ENCODE measurements at regions not wholly inside any gene's neighbourhood (a gene's known extent, or its start where the extent isn't known, plus 50 kb on each side); places are given as distances from the start of the nearest gene placed in this dataset.

GRCh38 chr5:113789769-113790168 lies 276.3 kb downstream of the YTHDC2 start:
- in situ Hi-C loops (cut with MboI; ENCODE audit: low sequenced_read_pairs) (no loop called here), dilution Hi-C loops (cut with HindIII; ENCODE audit: low sequenced_read_pairs, unreplicated experiment) (no loop called here), intact Hi-C loops (cut with micrococcal nuclease) (no loop called here)
- Histone ChIP-seq H2BK5ac (ENCODE audit: low read depth, low read length, poor library complexity, severe bottlenecking) (no peak overlapping the region), H4K91ac (ENCODE audit: insufficient read depth, low read depth, low read length) (no peak overlapping the region), H3K4me3 (ENCODE audit: insufficient read depth, low read depth, low read length) (no peak overlapping the region), H3K4ac (ENCODE audit: low read depth, low read length) (no peak overlapping the region), H4K8ac (ENCODE audit: low read depth in 2 of 2, low read length in 2 of 2) (no peak overlapping the region), H3K27me3 (ENCODE audit: control insufficient read depth, insufficient read depth, low read length) (no peaks in the 10 kb centered on the region; the same call in 1 of the 2 replicates), H3K23ac (ENCODE audit: low read depth, low read length) (no peak overlapping the region), H3K9me1 (ENCODE audit: insufficient read depth, low read length) (no peaks in the 10 kb centered on the region), H2BK120ac (ENCODE audit: low read depth, low read length) (no peak overlapping the region), H2AK9ac (replicated peaks; ENCODE audit: low read depth, low read length, poor library complexity) (no peak overlapping the region), H3K56ac (ENCODE audit: extremely low read depth, insufficient read depth, low read length) (no peak overlapping the region), H3K79me1 (ENCODE audit: low read depth in 1 of 2, low read length in 2 of 2) (no peaks in the 10 kb centered on the region), H3K9ac (ENCODE audit: low read depth, low read length) (no peak overlapping the region), H4K20me1 (ENCODE audit: insufficient read depth, low read length) (no peaks in the 10 kb centered on the region), H3K9me3 (ENCODE audit: control insufficient read depth, insufficient read depth, low read length) (no peaks in the 10 kb centered on the region), H4K5ac (ENCODE audit: low read depth, low read length) (no peak overlapping the region), H2AK5ac (ENCODE audit: low read depth, low read length) (no peak overlapping the region), H2BK15ac (ENCODE audit: low read depth, low read length) (no peak overlapping the region), H3K14ac (replicated peaks; ENCODE audit: low read depth, low read length) (no peak overlapping the region), H3K4me2 (ENCODE audit: low read depth, low read length) (no peak overlapping the region), H3K27ac (ENCODE audit: insufficient read depth, low read length) (no peak overlapping the region), H2AFZ (replicated peaks; ENCODE audit: low read length, poor library complexity) (no peak overlapping the region), H3K18ac (ENCODE audit: low read depth, low read length) (no peak overlapping the region), H3K4me1 (ENCODE audit: control insufficient read depth, insufficient read depth, low read length) (no peaks in the 10 kb centered on the region), H3K36me3 (ENCODE audit: control insufficient read depth, insufficient read depth, low read length) (no peaks in the 10 kb centered on the region), H2BK20ac (ENCODE audit: low read depth, low read length) (no peak overlapping the region)
- ATAC-seq (ENCODE audit: low read depth) = no peak
- BruUV-seq (replicated peaks) = no TSS peak
- no peak for DNase-seq
- ChIA-PET CTCF (no interaction called here), POLR2A (ENCODE audit: unreplicated experiment) (interaction anchor here (0.6 kb wide), 1 partner anchor 1190 kb away, joined by 4 read pairs; no protein-coding TSS in a partner anchor)
- 20% methylated on average over 1 of the region's 3 CpGs; no CpG with 5 or more reads in 1 of the 2 experiments for WGBS, 2 experiments (ENCODE audit: extremely low coverage in 2 of 2, insufficient read length in 1 of 2)
- TF ChIP-seq BHLHE40 (IDR thresholded peaks at IDR 0.05; ENCODE audit: low read depth, low read length) (no peak), ELK1 (IDR thresholded peaks at IDR 0.05; ENCODE audit: borderline replicate concordance, low read depth, low read length) (no peak), RAD21 (IDR thresholded peaks at IDR 0.05; ENCODE audit: low read length) (no peak), NFE2L2 (IDR thresholded peaks at IDR 0.05; ENCODE audit: low read depth, low read length) (no peak), CTCF (conservative IDR thresholded peaks at IDR 0.05; ENCODE audit: low read depth, low read length) (no peak), FOS (IDR thresholded peaks at IDR 0.05; ENCODE audit: low read depth, low read length) (no peak), MAFK (IDR thresholded peaks at IDR 0.05; ENCODE audit: low read depth, low read length) (no peak), RFX5 (IDR thresholded peaks at IDR 0.05; ENCODE audit: low read depth, low read length) (no peak), CEBPB (IDR thresholded peaks at IDR 0.05; ENCODE audit: low read depth, low read length) (no peak)
- TF ChIP-seq, protein P1, sequence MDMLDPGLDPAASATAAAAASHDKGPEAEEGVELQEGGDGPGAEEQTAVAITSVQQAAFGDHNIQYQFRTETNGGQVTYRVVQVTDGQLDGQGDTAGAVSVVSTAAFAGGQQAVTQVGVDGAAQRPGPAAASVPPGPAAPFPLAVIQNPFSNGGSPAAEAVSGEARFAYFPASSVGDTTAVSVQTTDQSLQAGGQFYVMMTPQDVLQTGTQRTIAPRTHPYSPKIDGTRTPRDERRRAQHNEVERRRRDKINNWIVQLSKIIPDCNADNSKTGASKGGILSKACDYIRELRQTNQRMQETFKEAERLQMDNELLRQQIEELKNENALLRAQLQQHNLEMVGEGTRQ (IDR thresholded peaks at IDR 0.05; ENCODE audit: low read depth, low read length) = no peak
